HL-60 (cell line): ENCODE measurements at regions not wholly inside any gene's neighbourhood (a gene's known extent, or its start where the extent isn't known, plus 50 kb on each side); places are given as distances from the start of the nearest gene placed in this dataset.

ENCODE experiments used
- CTCF ChIP-seq: IDR thresholded peaks from one replicate; pipeline ENCODE4 v1.5.1; 2011; ENCODE audit warnings: low read length, control low read depth, inconsistent platforms; ENCODE audit not compliant: insufficient read depth
- GABPA ChIP-seq: IDR thresholded peaks from 2 replicates; pipeline ENCODE4 v1.6.1; 2012; ENCODE audit warnings: low read depth
- POLR2AphosphoS5 ChIP-seq: IDR thresholded peaks from 2 replicates; pipeline ENCODE4 v1.6.1; 2012; ENCODE audit warnings: low read depth

- TF ChIP-seq CTCF: no peak
- no peak for TF ChIP-seq POLR2AphosphoS5
- TF ChIP-seq GABPA: no peak
Measured at GRCh38 chr5:2111569-2112105, 228.9 kb upstream of the IRX4 start.
